GM21381 (cell line): ENCODE measurements at regions not wholly inside any gene's neighbourhood (a gene's known extent, or its start where the extent isn't known, plus 50 kb on each side); places are given as distances from the start of the nearest gene placed in this dataset.
"Not testable (repeated sequence)": the region's sequence is repeated elsewhere in the genome, so short reads cannot be mapped to it uniquely, and the experiment has no call there.

Experiments used
- ATAC-seq: cut with Tn5 transposase; IDR thresholded peaks from one replicate; pipeline ENCODE4 v1.9.1; 2021; ENCODE audit warnings: mild to moderate bottlenecking, moderate library complexity; ENCODE audit not compliant: unreplicated experiment

DNA sequence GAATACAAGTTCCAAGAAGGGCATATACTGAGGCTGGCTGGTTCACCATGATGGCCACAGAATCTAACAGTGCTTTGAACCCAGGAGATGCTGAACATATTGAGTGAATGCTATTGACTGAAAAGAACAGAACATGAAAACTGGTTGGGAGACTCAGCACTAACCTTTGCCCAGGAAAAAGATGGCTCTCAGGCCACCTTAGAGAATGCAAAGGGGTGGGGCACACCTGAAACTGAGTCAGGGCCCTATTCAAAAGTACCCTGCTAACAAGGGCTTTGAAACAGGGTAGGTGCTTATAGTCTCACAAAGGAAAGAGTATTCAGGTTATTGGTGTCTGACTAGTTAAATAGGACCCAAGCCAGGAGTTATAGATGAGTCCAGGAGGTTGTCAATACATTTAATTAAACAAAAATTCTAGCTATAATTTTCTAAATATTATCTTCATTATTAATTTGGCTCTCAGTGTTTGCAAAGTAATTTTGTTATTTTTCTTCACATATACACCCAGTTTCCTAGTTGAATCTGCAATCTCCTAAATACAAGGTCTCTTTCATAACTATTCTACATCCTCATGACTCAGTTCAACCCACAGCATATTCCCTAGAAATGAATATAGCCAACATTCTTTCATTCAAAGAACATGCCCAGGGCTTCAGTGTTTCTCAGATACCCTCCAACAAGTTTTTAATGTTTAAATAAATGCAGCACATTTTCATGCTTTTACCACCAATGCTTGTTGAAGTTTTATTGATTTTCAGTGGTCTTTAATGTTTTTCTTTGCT lies 144.2 kb upstream of the RAPGEF2 start:
- no peak for ATAC-seq

DNA sequence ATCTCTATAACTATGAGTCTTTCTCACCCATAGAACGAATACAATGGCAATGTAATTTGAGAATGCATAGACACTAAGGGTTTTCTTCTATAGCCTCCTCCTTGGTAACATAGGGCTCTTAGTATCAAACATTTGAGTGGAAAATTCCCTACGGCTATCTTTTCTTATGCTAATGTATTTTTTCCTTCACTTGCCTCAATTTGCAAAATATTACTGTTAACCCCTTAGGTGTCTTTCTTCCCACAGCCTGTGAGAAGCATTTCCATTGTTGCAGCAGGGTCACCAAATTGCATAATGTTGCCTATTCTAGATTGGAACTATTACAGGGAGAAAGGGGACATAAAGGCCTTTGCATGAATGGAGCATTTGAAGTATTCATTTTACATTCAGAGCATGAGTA lies 140.5 kb upstream of the RAPGEF2 start:
- ATAC-seq, result no peak

DNA sequence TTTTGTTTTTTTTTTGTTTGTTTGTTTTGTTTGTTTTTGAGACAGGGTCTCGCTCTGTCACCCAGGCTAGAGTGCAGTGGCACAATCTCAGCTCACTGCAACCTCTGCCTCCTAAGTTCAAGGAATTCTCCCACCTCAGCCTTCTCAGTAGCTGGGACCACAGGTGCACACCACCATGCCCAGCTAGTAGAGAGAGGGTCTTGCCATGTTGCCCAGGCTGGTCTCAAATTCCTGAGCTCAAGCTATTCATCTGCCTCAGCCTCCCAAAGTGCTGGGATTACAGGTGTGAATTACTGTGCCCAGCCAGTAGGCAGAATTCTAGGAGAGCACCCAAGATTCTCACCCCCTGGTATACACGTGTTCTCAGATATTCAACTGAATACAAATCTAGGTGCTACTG lies 139.6 kb upstream of the RAPGEF2 start:
- not testable (repeated sequence) for ATAC-seq

DNA sequence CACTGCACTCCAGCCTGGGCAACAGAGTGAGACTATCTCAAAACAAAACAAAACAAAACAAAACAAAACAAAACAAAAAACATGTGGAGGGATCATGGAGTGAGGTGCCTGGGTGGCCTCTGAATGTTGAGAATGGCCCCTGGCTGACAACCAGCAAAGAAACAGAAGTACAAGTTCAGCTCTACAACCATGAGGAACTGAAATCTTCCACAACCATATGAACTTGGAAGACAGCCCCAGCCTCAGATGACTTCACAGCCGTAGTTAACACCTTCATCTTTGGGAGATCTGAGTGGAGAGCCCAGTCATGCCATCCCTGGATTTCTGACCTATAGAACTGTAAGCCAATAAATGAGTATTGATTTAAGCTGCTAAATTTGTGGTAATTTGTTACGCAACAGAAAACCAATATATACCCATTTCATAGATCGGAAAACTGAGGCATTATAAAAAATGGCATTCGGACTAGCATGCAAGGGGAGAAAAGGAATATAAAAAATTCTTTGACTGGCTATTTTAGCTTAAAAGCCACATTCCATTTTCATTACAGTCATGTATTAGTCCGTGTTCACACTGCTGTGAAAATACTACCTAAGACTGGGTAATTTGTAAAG lies 138.7 kb upstream of the RAPGEF2 start:
- ATAC-seq, result no peak

DNA sequence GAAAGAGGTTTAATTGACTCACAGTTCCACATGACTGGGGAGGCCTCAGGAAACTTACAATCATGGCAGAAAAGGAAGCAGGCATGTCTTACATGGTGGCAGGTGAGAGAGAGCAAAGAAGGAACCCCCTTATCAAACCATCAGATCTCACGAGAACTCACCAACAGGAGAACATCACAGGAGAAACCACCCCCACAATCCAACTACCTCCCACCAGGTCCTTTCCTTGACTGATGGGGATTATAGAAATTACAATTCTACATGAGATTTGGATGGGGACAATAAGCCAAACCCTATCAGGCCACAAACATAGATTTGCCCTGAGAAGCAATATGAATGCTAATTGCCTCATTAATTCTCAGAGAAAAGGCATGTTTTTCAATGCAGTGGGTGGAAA lies 138.2 kb upstream of the RAPGEF2 start:
- ATAC-seq, result no peak

DNA sequence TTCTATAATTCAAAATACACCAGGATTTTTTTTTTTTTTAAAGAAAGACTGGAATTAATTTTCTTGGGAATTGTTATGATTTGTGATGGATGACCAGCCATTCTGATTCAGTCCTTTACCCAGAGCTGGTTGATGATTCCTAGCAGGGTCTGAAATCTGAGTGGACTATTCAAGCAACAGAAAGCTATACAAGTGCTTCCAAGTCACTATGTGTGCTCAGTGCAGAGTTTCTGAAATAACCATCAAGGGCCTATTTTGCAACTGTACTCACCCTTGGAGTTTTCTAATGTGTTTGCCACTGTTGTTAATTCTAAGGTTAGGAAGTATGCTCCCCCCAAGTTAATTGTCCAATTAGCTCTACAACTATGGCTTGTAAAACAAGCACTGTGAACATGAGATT lies 137.7 kb upstream of the RAPGEF2 start:
- no peak for ATAC-seq

DNA sequence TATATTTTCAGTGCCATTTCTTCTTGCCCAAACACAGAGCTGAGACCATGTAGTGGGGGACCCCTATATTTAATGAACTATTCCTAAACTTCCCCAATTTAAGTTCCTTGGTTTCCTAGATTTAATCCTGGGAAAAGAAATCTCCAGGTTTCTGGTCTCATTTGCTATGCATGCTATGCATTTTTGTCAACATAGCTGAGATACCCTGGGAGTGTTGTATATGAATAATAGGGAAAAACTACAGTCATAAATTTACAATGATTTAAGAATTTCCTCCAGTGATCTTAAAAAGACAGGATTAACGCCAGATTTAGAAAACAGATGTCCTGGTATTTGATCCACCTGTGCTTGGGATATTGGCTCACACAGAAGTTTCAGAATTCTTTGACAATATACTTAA lies 136.8 kb upstream of the RAPGEF2 start:
- no peak for ATAC-seq

DNA sequence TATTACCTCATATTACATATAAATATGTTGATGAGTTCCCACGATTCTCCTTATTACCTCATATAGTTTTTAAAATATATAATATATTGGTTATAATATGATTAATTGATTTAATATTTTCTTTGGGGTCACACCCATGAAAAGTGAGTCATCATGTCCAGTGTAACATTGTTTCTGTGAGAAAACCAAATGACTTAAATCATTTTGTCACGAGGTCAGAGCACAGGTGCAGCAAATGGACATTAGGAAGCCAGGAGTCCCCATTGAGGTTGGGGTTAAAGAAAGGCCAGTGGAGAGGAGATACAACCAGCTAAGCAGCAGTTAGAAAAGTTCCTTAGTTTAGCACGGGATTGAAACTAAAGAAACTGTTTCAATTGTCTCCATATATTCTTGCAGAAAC lies 133.9 kb upstream of the RAPGEF2 start:
- no peak for ATAC-seq

DNA sequence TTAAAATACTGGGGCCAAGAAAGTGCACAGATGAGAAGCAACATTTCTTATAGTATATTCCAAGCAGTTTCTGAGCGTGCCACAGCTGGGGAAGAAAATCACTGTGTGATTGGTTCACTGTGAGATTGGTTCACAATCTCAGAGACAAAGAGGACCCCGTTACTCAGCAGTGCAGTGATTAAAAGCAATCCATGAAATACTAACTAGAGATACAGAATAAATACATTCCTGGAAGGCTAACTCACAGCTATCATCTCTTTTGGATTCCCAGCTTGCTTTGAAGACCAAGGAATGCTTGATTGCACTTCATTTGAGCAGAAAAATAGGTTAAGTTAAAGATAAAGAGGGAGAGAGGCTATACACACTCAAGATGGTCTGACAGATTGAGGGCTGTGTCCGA lies 132.1 kb upstream of the RAPGEF2 start:
- no peak for ATAC-seq

DNA sequence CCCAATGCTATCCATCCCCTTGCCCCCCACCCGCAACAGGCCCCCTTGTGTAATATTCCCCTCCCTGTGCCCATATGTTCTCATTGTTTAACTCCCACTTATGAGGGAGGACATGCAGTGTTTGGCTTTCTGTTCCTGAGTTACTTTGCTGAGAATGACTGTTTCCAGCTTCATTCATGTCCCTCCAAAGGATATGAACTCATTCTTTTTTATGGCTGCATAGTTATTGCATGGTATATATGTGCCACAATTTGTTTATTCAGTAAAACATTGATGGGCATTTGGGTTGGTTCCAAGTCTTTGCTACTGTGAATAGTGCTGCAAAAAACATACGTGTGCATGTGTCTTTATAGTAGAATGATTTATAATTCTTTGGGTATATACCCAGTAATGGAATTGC lies 128.4 kb upstream of the RAPGEF2 start:
- ATAC-seq, result not testable (repeated sequence)

DNA sequence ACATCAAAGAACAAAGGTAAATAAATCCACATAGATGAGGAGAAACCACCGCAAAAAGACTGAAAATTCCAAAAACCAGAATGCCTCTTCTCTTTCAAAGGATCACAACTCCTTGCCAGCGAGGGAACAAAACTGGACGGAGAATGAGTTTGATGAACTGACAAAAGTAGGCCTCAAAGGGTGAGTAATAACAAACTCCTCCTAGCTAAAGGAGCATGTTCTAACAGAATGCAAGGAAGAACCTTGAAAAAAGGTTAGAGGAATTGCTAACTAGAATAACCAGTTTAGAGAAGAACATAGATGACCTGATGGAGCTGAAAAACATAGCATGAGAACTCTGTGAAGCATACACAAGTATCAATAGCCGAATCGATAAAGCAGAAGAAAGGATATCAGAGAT lies 122.2 kb upstream of the RAPGEF2 start:
- not testable (repeated sequence) for ATAC-seq

DNA sequence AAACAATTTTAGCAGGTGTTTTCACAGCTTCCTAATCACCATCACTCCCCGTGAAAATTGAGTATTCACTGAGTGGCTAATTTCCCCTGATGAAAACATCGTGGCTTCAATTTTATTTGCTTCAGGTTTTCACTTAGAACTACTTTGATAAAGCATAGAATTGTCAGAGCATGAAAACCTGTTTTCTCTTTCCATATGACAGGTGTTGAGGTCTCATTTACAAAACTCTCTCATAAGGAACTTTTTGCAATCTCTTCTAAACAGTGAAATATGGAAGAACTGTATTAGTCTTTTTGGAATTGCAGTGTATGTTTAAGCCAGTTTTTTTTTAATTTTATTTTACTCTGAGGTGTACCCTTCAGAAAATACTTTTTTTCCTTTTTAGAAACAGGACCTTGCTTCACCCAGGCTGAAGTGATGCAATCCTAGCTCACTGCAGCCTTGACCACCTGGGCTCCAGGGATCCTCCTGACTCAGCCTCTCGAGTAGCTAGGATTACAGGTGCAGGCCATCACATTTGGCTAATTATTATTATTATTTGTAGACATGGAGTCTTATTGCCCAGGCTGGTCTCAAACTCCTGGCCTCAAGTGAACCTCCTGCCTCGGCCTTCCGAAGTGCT lies 111.2 kb upstream of the RAPGEF2 start:
- ATAC-seq, result no peak

DNA sequence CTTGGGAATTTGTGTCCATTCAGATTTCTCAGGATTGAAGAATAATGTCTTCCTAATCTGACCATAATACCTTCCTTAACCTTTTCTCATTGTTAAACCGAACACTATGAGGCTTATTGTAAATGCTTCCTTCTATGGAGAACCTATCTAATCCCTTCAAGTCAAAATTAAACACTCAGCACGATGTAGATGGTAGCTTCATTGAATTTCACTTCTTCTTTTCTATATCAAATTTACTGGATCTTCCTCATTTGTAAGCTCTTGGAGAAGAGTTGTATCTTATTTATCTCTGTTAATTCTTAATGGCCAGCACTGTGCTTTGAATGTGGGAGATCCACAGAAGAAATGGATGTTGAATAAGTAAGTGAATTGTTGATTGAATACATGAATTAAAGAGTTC lies 109.0 kb upstream of the RAPGEF2 start:
- no peak for ATAC-seq

DNA sequence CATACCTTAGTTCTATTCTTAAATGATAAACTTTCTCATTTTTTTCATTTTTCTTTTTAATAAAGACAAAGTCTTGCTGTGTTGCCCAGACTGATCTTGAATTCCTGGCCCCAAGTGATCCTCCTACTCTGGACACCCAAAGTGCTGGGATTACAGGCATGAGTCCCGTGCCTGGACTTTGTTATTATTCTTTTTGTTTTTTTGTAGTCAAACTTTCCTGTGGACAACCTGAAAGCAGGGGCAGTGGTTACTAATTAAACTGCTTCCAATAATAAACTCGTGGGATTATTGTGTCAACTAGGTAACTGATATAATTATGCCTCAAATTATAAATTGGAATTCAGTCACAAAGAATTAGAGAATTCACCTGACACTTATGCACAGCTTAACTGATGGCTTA lies 107.8 kb upstream of the RAPGEF2 start:
- ATAC-seq, result no peak

DNA sequence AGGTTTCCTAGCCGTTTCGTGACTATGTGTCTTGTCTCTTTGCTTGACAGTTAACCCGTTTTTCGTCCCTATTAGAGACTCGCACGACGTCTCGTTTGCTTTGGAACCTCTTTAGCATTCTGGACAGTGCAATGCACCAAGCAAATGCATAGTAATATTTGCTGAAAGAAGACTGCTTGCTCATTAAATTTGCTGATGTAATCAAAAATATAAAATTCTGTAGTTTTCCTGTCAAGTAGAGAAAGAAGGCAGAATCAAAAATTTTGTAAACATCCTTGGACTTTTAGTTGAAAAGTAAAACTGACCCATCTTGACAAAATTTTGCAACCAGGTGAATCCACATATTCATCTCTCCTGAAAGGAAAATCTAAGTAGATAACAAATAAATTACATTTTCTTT lies 106.9 kb upstream of the RAPGEF2 start:
- ATAC-seq, result no peak

DNA sequence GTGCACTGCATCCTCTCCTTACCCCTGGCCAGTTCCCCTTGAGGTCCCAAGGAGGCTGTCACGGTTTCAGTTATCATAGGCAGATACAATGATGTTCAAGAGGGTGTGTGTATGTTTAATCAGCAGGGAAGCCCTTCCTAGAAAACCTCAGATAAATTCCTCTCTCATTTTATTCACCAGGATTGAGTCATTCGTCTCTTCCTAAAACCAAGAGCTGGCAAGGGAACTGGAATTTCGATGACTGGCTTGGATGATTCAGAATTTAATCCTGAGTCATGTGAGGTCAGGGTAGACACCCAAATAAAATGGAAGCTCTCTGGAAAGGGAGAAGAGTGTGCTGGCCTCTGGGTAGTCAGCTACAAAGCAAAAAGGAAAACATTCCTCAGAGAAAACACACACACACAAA lies 106.2 kb upstream of the RAPGEF2 start:
- ATAC-seq, result no peak

DNA sequence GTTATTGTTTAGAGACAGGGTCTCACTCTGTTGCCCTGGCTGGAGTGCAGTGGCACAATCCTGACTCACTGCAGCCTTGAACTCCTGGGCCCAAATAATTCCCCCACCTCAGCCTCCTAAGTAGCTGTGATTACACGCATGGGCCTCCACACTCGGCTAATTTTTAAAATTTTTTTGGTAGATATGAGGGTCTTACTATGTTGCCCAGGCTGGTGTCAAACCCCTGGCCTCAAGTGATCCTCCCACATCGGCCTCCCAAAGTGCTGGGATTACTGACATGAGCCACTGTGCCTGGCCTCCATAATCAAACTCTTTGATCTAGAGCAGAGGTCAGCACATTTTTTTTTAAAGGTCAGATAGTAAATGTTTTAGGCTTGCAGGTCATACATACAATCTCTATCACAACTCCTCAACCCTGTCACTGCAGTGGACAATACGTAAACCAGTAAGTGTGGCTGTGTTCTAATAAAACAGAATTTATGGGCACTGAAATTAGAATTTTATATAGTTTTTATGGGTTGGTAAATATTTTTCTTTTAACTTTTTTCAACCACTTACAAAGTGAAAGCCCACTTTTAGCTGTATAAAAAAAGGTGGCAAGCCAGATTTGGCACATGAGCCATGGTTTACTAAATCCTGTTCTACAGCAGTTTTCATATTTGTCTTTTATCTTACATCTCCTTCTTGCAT lies 105.1 kb upstream of the RAPGEF2 start:
- ATAC-seq, result no peak

DNA sequence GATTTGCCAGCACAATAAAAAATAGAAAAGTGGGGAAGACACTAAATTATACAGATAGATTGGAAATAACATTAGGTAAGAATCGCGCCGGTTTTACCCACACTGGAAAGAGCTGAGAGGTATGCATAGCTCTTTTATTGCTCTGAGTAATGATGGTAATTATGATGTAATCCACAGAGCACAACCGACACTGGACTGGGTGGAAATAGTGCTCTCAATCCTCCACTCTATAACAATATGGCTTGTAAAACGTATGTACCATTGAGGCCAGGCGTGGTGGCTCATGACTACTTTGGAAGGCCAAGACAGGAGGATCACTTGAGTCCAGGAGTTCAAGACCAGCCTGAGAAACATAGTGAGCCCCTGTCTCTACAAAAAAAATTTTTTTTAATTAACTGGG lies 104.3 kb upstream of the RAPGEF2 start:
- ATAC-seq, result no peak

DNA sequence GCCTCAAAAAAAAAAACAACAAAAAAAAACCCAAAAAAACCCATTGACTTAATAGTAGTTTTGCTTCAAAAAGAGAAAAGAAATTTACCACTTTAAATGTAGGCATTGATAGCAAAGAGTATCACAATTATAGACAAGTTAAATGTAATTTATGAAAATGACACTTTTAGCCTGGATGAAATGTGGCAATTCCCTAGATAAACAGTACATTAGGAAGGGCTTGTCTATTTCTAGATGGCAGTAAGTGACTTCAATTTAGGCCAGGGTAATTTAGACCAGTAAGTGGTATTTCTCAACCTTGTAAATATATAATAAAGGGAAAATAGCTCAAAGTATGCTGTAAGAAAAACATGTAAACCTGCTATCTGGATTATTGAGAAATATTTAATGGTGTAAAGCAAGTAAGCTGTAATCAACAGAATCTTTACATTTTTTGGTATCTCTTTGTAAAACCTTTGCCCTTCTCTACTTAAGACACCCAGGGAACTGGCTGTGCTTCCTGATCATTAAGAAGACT lies 103.7 kb upstream of the RAPGEF2 start:
- ATAC-seq, result no peak

DNA sequence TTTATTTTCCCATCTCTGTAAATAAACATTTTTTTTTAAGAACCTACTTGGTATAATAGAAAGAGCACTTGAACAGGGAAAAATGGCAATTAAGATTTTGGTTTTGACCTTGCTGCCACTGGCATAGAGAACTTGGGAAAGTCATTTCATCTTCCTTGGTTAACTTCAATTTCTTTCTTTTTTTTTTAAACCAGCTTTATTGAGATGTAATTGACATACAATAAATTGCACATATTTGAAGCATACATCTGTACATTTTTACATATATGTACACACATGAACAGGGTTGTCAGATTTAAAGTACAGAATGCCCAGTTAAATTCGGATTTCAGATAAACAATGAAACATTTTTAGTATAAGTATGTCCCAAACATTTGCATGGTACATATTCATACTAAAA lies 103.0 kb upstream of the RAPGEF2 start:
- ATAC-seq, result no peak

DNA sequence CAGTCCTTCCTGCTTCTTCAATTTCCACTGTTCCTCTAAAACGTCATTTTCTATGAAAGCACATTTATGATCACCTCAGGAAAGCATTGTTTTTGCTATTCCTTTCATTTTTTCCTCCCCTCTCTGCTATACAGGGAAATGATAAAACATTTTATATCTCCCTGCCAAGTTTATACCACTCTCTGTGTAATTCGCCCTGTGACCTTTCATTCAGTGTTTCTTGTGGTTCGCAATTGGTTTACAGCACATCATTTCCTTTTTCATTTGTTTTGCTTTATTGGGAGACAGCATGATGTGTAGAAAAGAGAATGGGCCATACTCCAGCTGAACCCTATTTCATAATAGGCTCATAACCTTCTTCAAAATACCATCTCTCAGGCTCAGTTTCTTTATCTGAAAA lies 99.9 kb upstream of the RAPGEF2 start:
- no peak for ATAC-seq
